Loucy (cell line): ENCODE measurements at regions not wholly inside any gene's neighbourhood (a gene's known extent, or its start where the extent isn't known, plus 50 kb on each side); places are given as distances from the start of the nearest gene placed in this dataset.

ENCODE experiments used
- CTCF ChIP-seq: fragments of 200-600 bp; sonication (generic); conservative IDR thresholded peaks from 2 replicates; pipeline ENCODE4 v1.5.1; 2014; ENCODE audit warnings: mild to moderate bottlenecking, antibody characterized with exemption, low read length
- EZH2phosphoT487 ChIP-seq: fragments of 200-600 bp; IDR thresholded peaks from 2 replicates; pipeline ENCODE4 v1.6.1; 2018; ENCODE audit warnings: antibody characterized with exemption, mild to moderate bottlenecking, moderate library complexity, borderline replicate concordance

- TF ChIP-seq CTCF (no peak), EZH2phosphoT487 (no peak)
These were observed 90.2 kb upstream of the KLF6 start for GRCh38 chr10:3874990-3875841.
